IgD-negative memory B cell (primary cell): ENCODE measurements at regions not wholly inside any gene's neighbourhood (a gene's known extent, or its start where the extent isn't known, plus 50 kb on each side); places are given as distances from the start of the nearest gene placed in this dataset.
"Not testable (repeated sequence)": the region's sequence is repeated elsewhere in the genome, so short reads cannot be mapped to it uniquely, and the experiment has no call there.

Source experiments
- H3K27ac Mint-ChIP-seq, 3 donors: one replicate each; pipeline ENCODE4 v1.8.0; 2020 to 2022; ENCODE audit warnings: mild to moderate bottlenecking in 3 of 3, mixed read lengths in 3 of 3, moderate library complexity in 1 of 3
- H3K27me3 Mint-ChIP-seq: one replicate; pipeline ENCODE4 v1.8.0; 2021; ENCODE audit warnings: mixed read lengths
- H3K36me3 Mint-ChIP-seq: one replicate; pipeline ENCODE4 v1.8.0; 2020; ENCODE audit warnings: mild to moderate bottlenecking, mixed read lengths
- H3K4me1 Mint-ChIP-seq, 3 donors: one replicate each; pipeline ENCODE4 v1.8.0; 2020 to 2022; ENCODE audit warnings: mixed read lengths in 3 of 3, mild to moderate bottlenecking in 1 of 3
- H3K4me3 Mint-ChIP-seq, 4 donors: one replicate each; pipeline ENCODE4 v1.8.0; 2020 to 2022; ENCODE audit warnings: mild to moderate bottlenecking in 4 of 4, mixed read lengths in 4 of 4, moderate library complexity in 3 of 4
- H3K9me3 Mint-ChIP-seq, 3 donors: one replicate each; pipeline ENCODE4 v1.8.0; 2020 to 2021; ENCODE audit warnings: mixed read lengths in 3 of 3, mild to moderate bottlenecking in 1 of 3

DNA sequence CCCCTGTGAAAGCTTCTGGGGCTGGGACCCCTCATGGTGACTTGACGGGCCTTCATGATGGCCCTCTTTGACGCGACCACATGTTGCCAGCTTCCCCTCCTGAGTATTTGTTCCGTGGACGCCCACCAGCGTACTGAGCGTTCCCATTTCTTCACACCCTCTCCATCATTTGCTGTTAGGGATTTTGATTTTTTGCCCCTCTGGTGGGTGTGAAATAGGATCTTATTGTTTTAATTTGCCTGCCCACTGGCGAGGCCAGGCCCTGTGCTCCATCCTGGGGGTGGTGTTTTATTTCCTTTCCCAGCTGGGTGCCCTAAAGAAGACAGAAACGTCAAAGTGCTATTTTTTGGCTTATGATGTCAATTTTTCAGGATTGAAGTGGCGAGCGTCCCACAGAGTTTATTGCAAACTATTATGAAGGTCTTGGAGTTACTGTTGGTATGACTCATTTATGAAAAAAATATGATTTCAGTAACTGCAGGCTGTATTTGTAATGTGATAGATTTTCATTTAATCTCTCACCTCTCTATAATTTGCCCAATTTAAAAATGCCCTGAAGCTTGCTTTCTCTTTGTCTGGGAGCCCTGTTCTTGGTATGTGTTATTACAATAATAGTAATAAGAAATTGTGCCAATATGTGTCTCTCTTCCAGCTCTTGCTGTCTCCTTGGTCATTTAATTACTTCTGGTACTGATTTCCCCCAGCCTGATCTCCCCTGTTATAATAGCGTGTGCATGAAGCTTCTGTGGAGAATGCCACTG, 99.6 kb downstream of the SLC25A47 start:
- no peak overlapping the region for H3K4me3 Mint-ChIP-seq
- peaks cover 3% of the 10 kb centered on the region for H3K36me3 Mint-ChIP-seq
- H3K4me1 Mint-ChIP-seq = peaks cover 0 to 6% (median 5%) of the 10 kb centered on the region in 3 donors
- H3K27ac Mint-ChIP-seq = no peak overlapping the region
- H3K9me3 Mint-ChIP-seq = no peaks in the 10 kb centered on the region
- H3K27me3 Mint-ChIP-seq = no peaks in the 10 kb centered on the region

DNA sequence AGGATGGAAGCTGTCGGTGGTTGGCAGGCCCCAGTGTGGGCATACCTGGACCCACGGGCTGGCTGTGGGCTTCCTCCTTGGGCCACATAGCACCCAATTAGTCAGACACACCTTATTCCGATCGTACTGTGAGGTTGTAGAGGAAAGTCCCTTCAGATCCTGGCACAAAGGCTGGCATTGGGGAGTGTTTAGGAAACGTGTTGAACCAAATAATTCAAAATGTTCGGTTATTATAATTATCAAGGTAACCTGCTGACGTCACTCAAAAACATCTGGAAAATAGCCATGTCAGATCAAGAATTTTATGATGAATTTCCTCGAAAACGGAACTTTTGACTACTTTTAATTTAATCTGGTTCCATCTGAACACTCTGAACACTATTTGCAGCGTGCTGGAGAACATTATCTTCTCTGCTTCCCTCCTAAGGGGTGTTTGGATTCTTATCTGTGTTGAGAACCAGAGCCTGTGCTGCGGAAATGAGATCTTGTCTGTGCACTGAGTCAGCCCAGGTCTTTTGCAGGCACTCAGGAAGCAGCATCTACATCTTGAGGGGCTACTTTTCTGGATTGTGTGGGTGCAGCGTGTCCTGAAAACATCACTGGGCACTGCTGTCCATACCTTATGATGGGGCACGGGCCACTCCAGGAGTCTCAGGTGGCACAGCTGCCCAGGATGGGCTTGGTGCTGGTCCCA, 100.3 kb downstream of the SLC25A47 start:
- Mint-ChIP-seq H3K4me1 (peaks cover 0 to 6% (median 5%) of the 10 kb centered on the region in 3 donors), H3K27ac (no peak overlapping the region), H3K4me3 (no peak overlapping the region), H3K9me3 (no peaks in the 10 kb centered on the region), H3K27me3 (no peaks in the 10 kb centered on the region), H3K36me3 (peaks cover 9% of the 10 kb centered on the region)

DNA sequence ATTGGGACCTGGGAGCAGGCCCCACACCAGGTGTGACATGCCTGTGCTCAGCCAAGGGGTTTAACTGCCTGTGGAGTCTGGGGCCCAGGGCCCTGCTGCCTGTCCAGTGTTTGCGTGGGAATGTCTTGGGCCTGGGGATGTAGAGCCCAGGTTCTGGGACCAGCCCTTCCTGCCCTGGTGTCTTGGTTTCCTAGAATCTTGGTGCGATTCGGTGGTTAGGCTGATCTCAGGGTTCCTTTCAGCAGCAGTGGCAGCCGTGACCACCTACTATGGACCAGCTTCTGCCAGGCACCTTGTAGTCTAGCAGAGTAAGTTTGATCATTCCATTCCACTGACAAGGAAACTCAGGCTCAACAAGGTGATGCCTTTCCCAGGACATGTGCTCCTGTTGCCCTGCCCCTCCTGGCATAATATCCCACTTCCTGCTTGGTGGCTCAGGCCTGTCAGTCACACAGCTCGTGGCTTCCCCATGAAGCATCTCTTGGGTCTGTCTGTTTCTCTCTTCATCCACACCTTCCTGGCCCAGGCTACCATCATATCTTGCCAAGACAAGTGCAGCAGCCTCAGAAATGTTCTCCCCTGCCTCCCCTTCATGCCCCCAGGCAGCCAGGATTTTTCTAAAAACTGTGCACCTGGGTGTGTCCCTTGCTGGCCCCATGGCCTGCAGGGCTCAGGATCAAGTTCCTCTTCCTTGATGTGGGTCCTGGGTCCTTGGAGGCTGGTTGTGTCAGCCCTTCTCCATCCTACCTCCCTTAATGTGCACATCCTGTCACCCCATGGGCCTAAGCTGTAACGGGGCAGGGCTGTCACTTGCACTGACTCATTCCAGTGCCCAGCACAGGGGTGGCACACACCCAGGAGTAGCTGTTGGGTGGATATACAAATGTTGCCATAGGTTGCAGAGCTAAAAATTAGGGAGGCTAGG, 101.6 kb downstream of the SLC25A47 start:
- no peak overlapping the region for H3K4me3 Mint-ChIP-seq
- H3K4me1 Mint-ChIP-seq = peaks cover 0 to 8% (median 4%) of the 10 kb centered on the region in 3 donors
- H3K36me3 Mint-ChIP-seq = peaks cover 7% of the 10 kb centered on the region
- H3K27me3 Mint-ChIP-seq = no peaks in the 10 kb centered on the region
- H3K27ac Mint-ChIP-seq = peak overlapping the region in 2 of 3 donors; percentile 50 to 83
- H3K9me3 Mint-ChIP-seq = no peaks in the 10 kb centered on the region

DNA sequence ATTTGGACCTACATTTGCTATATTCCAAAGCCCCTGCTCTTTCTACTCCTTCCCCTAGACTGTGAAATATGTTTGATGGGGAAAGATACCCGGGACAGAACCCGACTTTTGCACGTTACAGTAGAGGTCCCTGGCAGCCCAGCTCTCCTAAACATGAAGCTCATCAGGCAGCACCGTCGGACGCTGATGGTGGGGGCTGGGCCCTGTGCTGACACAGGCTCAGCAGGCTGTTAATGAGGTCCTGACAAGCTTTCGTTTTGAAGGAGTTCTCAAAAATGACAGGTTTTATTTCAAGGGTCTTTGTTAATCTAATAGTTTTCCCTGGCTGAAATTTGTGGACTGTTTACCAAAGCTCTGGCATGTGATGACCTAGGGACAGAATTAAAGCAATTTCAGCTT, 102.3 kb downstream of the SLC25A47 start:
- no peaks in the 10 kb centered on the region for H3K27me3 Mint-ChIP-seq
- H3K27ac Mint-ChIP-seq = no peak overlapping the region
- H3K9me3 Mint-ChIP-seq = no peaks in the 10 kb centered on the region
- no peak overlapping the region for H3K4me3 Mint-ChIP-seq
- H3K36me3 Mint-ChIP-seq = peaks cover 9% of the 10 kb centered on the region
- peaks cover 0 to 8% (median 4%) of the 10 kb centered on the region in 3 donors for H3K4me1 Mint-ChIP-seq

DNA sequence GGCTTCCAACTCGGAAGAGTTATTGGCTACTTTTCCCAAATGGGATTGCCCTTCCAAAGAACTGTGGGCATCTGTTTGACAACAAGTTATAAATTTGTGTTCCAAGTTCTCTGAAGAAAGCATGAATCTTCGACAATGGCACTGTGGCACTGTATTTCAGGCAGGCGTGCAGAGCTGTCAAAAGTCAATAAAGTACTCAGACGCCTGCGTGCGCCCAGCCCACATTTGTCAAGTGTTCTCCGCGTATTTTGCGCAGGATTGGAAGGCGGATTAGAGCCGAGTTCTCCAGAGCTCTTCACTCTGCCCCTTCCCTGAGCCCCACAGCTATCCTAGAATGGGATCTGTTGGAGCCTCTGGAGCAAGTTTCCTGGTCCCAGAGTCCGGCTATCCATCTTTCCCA, 103.2 kb downstream of the SLC25A47 start:
- Mint-ChIP-seq H3K36me3 (peaks cover 9% of the 10 kb centered on the region), H3K27ac (no peak overlapping the region), H3K4me1 (peaks cover 0 to 8% (median 4%) of the 10 kb centered on the region in 3 donors), H3K27me3 (no peaks in the 10 kb centered on the region), H3K9me3 (no peaks in the 10 kb centered on the region), H3K4me3 (no peak overlapping the region)

DNA sequence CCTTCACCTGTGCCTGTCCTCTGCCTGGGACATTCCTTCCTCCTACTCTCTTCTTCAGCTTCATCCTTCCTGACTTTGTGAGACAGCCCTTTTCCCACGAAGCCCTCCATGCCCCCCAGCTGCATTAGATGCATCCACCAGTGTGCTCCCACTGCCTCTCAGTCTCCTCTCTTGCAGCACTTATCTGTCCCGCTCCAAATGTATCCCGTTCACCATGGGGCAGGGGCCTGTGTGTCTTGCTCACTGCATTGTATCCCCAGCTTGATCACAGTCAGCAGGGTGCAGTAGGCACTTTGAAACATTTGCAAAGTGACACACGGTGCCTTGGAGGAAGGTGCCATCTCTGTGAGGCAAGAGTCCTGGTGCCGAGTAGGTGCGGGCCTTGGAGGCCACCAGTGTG, 104.0 kb downstream of the SLC25A47 start:
- Mint-ChIP-seq H3K27me3 (no peaks in the 10 kb centered on the region), H3K27ac (no peak overlapping the region), H3K36me3 (peaks cover 13% of the 10 kb centered on the region), H3K4me1 (peaks cover 0 to 8% (median 4%) of the 10 kb centered on the region in 3 donors), H3K4me3 (no peak overlapping the region), H3K9me3 (peaks cover 0 to 1% (median 0%) of the 10 kb centered on the region in 3 donors)

DNA sequence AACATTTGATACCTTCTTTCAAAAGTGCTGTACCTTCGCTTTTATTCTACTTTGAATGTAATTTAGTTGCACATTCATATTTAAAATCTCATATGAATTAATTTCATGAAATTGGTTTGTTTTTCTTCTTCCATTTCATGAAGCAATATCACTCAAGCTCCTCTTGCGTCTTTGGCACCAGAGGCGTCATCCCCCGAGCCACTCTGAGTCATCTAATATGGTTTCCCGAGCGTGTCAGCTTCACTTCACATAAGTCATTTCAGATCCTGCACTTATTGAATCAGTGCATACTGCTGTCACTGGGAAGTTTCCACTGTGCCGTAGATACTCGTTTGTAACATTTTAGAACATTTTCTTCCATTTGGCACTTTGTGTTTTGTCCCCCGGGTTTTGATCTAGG, 105.6 kb downstream of the SLC25A47 start:
- Mint-ChIP-seq H3K27me3 (no peaks in the 10 kb centered on the region), H3K4me1 (peaks cover 0 to 8% (median 4%) of the 10 kb centered on the region in 3 donors), H3K36me3 (peaks cover 16% of the 10 kb centered on the region), H3K9me3 (peaks cover 0 to 1% (median 0%) of the 10 kb centered on the region in 3 donors), H3K4me3 (no peak overlapping the region), H3K27ac (no peak overlapping the region)

DNA sequence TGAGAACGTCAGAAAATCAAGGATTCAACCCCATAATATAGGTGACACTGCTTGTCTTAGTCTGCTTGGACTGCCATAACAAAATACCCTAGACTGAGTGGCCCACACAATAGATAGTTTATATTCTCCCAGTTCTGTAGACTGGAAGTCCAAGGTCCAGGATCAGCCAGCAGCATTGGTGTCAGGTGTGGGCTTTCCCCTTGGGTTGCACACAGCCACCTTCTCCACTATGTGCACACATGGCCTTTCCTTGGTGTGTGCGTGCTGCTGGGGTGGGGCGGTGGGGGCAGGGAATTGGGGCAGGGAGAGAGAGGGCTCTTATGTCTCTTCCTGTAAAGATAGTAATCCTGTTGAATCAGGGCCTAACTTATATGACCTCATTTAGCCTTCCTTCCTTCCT, 106.4 kb downstream of the SLC25A47 start:
- H3K27ac Mint-ChIP-seq = no peak overlapping the region
- no peak overlapping the region for H3K4me3 Mint-ChIP-seq
- H3K9me3 Mint-ChIP-seq = peaks cover 0 to 1% (median 0%) of the 10 kb centered on the region in 3 donors
- H3K27me3 Mint-ChIP-seq = no peaks in the 10 kb centered on the region
- H3K4me1 Mint-ChIP-seq = peaks cover 0 to 13% (median 5%) of the 10 kb centered on the region in 3 donors
- peaks cover 19% of the 10 kb centered on the region for H3K36me3 Mint-ChIP-seq

DNA sequence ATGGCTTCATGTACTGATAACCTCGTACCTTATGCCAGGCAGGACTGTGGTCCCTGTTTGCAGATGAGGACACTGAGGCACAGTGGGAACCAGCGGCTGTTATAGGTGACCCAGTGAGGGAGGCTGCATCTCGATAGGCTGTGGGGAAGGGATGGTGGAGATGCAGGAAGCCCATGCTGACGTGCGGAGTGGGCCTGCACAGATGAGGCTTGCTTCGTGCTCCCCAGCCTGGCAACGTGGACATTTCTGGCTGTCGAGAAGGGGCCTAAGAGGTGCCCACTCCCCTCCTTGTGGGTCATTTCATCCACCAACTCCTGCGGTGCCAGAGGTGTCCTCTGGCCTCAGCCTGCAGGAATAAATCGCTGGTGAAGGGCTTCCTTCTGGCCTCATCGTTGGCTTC, 107.4 kb downstream of the SLC25A47 start:
- Mint-ChIP-seq H3K4me3 (no peak overlapping the region), H3K27me3 (no peaks in the 10 kb centered on the region), H3K9me3 (peaks cover 0 to 1% (median 0%) of the 10 kb centered on the region in 3 donors), H3K36me3 (peaks cover 20% of the 10 kb centered on the region), H3K4me1 (peaks cover 0 to 11% (median 5%) of the 10 kb centered on the region in 3 donors), H3K27ac (no peak overlapping the region)

DNA sequence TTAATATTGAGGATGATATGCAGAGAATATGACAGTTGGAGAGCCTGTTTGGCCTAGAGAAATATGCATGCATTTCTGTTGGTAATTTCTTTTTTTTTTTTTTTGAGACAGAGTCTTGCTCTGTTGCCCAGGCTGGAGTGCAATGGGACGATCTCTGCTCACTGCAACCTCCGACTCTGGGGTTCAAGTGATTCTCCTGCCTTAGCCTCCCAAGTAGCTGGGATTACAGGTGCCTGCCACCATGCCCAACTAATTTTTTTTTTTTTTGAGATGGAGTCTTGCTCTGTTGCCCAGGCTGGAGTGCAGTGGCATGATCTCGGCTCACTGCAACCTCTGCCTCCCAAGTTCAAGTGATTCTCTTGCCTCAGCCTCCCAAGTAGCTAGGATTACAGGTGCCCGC, 108.3 kb downstream of the SLC25A47 start:
- not testable (repeated sequence) for H3K4me3 Mint-ChIP-seq, H3K27me3 Mint-ChIP-seq, H3K9me3 Mint-ChIP-seq, H3K27ac Mint-ChIP-seq
- peaks cover 0 to 11% (median 7%) of the 10 kb centered on the region in 3 donors for H3K4me1 Mint-ChIP-seq
- peaks cover 20% of the 10 kb centered on the region for H3K36me3 Mint-ChIP-seq

DNA sequence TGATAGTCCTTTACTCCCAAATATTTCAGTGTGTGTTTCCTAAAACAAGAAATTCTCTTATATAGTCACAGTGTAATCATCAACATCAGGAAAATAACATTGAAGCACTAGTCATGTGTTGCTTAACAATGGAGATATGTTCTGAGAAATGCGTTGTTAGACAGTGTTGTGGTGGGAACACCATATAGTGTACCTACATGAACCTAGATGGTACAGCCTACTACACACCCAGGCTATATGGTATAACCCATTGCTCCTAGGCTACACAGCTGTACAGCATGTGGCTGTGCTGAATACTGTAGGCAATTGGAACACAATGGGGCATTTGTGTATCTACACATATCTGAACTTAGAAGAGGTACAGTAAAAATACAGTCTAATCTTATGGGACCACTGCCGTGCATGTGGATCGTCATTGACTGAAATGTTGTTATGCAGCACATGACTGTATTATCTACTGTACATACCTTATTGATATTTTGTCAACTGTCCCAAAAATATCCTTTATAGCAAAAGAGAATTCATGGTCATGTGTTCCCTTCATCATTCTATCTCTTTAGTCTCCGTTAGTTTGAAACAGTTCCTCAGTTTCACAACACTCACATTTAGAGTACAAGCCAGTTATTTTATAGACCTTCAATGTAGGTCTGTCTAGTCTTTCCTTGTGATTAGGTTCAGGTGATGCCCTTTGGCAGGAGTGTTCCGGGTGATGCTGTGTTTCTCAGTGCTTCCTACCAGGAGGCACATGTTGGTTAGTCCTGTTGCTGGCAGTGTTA, 109.7 kb downstream of the SLC25A47 start:
- H3K4me1 Mint-ChIP-seq = peaks cover 0 to 11% (median 6%) of the 10 kb centered on the region in 3 donors
- no peak overlapping the region for H3K27ac Mint-ChIP-seq
- no peak overlapping the region for H3K4me3 Mint-ChIP-seq
- H3K9me3 Mint-ChIP-seq = peaks cover 0 to 1% (median 0%) of the 10 kb centered on the region in 3 donors
- no peaks in the 10 kb centered on the region for H3K27me3 Mint-ChIP-seq
- H3K36me3 Mint-ChIP-seq = peaks cover 22% of the 10 kb centered on the region

DNA sequence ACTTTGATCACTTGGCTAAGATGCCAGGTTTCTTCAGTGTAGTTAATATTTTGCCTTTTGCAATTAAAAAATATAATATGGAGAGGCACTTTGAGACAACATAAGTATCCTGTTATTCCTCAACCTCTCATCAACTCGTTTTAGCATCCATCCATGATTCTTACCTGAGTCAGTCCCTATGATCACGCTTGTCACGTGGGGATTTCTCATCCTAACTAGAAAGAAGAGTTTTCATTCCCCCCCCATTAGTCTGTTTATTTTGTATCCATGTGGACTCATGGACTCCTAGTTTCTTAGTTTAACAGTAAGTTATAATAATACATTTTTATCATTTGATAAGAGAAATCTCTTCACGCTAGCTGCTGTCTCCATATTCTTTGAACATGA, 110.3 kb downstream of the SLC25A47 start:
- Mint-ChIP-seq H3K27me3 (no peaks in the 10 kb centered on the region), H3K9me3 (peaks cover 0 to 1% (median 0%) of the 10 kb centered on the region in 3 donors), H3K4me3 (no peak overlapping the region), H3K4me1 (peaks cover 0 to 12% (median 6%) of the 10 kb centered on the region in 3 donors), H3K27ac (no peak overlapping the region), H3K36me3 (peaks cover 17% of the 10 kb centered on the region)

DNA sequence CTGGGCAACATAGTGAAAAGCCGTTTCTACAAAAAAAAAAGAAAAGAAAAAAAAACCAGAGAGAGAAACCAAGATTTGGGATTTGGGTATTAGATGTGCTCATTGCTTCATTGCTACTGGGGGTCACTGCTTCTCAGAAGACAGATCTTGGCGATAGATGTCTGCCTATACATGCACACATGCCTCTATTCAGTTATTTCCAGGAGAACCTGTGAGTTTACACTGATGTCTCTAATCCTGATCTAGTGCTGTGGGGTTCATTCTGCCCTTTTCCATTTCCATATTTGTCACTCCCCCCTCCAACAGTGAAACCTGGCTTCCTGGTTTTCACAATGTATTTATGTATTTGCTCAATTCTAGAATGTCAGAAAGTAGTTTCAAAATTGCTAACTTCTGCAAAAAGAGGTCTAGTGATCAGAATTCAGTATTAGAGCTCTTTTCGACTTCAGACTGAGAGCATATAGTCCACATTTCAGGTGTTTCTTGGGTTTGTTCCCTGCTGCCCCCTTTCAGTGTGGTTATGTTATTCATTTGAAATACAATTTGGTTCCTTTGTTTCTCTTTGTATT, 111.0 kb downstream of the SLC25A47 start:
- no peak overlapping the region for H3K27ac Mint-ChIP-seq

DNA sequence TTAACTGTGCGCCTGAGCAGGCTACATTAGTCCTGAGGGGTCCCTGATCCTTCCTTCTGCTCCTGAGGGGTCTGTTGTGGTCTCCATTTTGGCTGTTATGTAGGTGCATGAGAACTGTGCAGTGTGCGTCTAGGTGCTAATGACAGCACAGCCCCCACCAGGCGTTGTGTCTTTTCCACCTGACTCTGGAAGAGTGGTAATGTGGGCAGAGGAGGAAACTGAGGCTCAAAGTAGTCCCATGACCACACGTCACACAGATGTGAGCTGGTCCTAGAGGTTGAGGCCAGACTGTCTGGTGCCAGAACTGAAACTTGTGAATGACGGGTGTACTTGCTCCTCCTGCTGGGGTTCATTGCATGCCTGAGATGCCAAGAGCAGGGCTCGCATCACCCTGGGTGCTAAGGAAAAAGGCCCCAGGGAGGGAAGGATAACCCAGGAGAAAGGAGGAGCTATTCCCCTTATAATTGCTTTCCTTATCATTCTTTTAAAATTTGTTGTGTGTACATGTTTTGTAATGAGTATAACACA, 111.8 kb downstream of the SLC25A47 start:
- Mint-ChIP-seq H3K4me3 (no peak overlapping the region), H3K36me3 (peaks cover 13% of the 10 kb centered on the region), H3K9me3 (peaks cover 0 to 1% (median 0%) of the 10 kb centered on the region in 3 donors), H3K27me3 (no peaks in the 10 kb centered on the region), H3K27ac (no peak overlapping the region), H3K4me1 (peaks cover 0 to 7% (median 6%) of the 10 kb centered on the region in 3 donors)

More for the DNA sequence above, 111.0 kb downstream of the SLC25A47 start:
- Mint-ChIP-seq H3K27me3 (no peaks in the 10 kb centered on the region), H3K36me3 (peaks cover 16% of the 10 kb centered on the region), H3K9me3 (peaks cover 0 to 1% (median 0%) of the 10 kb centered on the region in 3 donors), H3K4me1 (peaks cover 0 to 9% (median 6%) of the 10 kb centered on the region in 3 donors), H3K4me3 (peak overlapping the region in 1 of 4 donors; percentile 28)
